Activated CD4-positive, alpha-beta T cell treated with anti-CD3 and anti-CD28 coated beads, Interleukin-2, amount 50 U/mL, for 16 hours (primary cell): ENCODE measurements at regions not wholly inside any gene's neighbourhood (a gene's known extent, or its start where the extent isn't known, plus 50 kb on each side); places are given as distances from the start of the nearest gene placed in this dataset.

Source experiments
- DNase-seq: peaks from one replicate; pipeline ENCODE4 v3.0.0-alpha.2; 2020

DNA sequence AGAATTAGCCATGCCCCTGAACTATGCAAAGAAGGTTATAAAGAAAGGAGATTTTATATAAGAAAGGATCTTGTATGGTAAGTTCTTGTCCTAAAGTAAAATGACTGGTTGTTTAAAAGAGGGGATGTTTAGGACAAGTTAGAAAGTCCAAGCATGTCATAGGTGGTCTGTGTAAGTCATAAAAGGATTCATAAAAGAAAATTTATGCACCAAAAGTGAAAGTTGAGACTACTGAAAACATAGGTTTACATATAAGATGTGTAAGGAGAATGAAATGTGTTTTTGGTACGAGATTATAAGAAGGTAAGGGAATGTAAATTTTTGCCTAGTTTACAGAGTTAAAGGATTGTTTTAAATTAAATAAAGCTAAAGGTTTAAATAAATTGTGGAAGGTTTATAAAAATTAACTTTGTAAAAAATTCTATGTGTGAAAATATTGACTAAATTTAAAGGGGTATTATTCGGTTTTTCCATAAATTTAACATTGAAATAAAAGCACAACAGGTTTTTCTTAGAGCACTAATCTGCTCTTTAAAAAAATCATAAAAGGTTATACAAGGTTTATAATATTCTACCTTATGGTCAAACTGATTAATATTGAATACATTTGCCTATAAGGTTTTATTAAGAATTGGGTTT, 93.6 kb upstream of the UST start:
- no peak for DNase-seq

GRCh38 chr6:148657048-148657447, 89.8 kb upstream of the UST start:
- no peak for DNase-seq

DNA sequence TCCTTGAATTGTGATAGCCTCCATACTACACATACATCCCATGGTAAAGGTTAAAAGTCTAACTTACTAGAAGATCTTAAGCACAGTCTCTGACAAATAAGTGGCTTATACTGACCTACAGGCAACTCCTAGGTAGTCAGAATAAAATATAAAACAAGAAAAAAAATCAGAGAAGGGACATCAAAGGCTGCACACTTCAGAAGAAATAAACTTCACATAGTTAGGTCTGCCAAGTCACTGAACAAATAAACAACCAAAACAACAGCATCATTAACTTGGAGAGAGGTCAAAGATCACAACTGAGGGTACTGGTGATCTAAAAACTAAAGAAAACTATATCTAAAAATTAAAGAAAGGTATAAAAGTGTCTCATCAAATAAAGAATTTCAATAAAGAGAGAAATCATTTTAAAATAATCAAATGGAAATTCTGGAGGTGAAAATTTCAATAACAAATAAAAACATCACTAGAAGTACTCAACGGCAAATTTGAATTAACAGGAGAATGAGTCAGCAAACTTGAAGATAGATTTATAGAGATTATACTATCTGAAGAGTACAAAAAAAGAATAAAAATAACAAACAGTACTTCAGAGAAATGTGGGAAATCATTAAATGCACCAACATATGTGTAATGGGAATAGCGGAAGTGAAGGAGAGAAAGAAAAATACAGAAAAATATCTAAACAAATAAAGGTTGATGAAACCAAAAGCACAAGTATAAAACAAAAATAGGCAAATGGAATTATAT, 88.0 kb upstream of the UST start:
- no peak for DNase-seq

DNA sequence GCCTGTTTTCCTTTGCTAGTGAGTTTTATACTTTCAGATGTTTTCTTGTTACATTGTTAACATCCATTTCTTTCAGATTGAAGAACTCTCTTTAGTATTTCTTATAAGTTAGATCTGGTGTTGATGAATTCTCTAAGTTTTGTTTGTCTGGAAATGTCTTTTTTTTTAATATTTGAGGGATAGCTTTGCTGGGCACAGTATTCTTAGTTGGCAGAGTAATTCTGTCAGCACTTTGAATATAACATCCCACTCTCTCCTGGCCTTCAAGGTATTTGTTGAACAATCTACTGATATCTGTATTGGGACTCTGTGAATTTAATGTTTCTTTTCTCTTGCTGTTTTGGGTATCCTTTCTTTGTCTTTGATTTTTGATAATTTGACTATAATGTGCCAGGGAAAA, 79.4 kb upstream of the UST start:
- DNase-seq: no peak

GRCh38 chr6:148671085-148671484, 75.7 kb upstream of the UST start:
- DNase-seq: no peak

DNA sequence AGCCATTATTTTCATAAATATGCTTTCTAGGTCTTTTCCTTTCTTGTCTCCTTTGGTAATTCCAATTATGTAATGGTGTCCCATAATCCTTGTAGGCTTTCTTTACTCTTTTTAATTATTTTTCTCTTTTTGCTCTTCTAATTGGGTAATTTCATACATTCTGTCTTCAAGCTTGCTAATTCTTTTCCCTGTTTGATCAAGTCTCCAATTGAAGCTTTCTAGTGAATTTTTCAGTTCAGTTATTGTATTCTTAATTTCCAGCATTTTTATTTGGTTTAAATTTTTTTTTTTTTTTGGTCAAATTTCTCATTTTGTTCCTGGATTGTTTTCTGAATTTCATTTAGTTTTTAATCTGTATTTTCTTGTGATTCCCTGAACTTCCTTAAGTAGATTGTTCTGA, 74.9 kb upstream of the UST start:
- DNase-seq: no peak

GRCh38 chr6:148674306-148674705, 72.5 kb upstream of the UST start:
- DNase-seq: no peak

GRCh38 chr6:148677594-148678476, 69.0 kb upstream of the UST start:
- no peak for DNase-seq

GRCh38 chr6:148678682-148679081, 68.1 kb upstream of the UST start:
- DNase-seq: no peak

GRCh38 chr6:148681666-148682065, 65.2 kb upstream of the UST start:
- no peak for DNase-seq

DNA sequence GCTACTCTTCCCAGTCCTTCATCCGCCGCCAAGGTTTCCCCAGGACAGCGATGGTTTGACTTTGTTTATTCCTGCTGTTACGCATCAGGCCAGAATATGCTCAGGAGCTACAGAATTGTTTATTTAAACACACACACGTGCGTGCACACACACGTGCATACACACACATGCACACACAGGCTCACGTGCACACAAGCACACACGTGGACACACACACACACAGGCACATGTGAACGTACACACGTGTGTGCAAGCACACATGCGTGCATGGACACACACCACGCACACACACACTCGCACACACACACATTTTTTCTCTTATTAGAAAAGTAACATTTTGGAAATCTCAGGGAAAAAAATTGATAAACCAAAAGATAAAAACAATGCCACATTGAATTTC, 64.6 kb upstream of the UST start:
- DNase-seq: no peak

DNA sequence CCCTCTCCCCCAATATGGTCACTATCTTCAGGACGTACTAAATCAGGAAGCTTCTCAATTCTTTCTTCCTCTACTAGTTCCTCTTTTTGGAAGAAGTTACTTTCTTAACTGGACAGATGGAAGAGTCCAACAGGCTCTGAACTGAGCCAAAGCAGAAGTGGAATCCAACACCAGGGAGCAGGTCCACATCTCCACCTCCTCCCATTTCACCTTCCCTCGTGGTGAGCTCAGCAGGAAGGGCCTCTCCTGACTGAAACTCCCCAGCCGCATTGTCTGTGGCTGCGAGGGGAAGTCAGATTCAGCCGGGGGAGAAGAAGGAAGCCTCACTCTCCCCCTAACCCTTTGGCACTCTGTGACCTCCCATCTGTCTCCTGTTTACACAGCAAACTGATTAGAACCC, 63.8 kb upstream of the UST start:
- no peak for DNase-seq

DNA sequence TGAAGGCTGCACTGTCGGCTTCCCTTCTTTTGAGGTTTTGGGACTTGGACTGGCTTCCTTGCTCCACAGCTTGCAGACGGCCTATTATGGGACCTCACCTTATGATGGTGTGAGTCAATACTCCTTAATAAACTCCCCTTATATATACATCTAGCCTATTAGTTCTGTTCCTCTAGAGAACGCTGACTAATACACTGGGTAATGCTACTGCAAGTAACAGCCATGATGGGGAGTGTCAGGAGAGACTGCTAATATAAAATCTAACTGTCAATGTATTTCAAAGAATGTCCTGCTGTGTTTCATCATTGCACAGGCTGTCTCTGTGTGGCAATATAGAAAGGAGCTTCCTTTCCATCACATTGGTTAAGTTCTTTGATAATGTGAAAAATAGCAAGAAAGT, 57.7 kb upstream of the UST start:
- no peak for DNase-seq

DNA sequence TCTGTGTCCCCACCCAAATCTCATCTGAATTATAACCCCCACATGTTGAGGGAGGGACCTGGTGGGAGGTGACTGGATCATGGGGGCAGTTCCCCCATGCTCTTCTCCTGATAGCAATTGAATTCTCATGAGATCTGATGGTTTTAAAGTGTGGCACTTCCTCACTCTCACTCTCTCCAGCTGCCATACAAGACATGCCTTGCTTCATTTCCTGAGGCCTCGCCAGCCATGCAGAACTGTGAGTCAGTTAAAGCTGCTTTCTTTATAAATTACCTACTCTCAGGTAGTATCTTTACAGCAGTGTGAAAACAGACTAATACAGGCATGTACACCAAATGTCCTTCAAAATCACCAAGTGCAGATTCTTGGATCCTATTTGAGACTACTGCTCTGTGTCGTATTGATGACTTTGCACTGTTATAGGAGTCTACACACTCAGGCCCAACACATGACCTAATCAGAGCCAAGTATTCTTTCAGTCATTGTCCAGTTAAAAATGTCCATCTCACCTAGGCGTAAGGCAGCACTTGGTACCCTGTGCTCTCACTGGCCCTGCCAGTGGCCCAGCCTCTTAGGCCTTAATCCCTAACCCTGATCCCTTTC, 52.8 kb upstream of the UST start:
- no peak for DNase-seq
